ENCODE measurements at regions not wholly inside any gene's neighbourhood (a gene's known extent, or its start where the extent isn't known, plus 50 kb on each side); places are given as distances from the start of the nearest gene placed in this dataset.

DNA sequence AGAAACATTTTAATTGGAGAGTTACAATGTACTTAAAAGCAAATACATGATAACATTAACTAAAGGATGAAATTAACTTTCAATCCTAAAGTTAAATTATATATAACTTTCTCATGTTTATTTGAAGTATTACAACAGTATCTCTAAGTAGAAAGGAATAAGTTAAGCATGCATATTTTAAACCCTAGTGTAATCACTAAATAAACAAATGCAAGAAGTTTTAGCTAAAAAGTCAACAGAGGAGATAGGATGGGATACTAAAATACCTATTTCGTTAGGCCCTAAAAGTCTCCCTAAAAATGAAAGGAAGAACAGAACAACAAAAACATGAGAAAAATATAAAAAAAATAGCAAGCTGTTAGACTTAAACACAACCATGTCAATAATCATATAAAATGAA, 361.3 kb upstream of the THBS1 start:
- DNase-seq (ENCODE audit: low spot score in 2 of 2) = no peak
- TF ChIP-seq, protein P1, sequence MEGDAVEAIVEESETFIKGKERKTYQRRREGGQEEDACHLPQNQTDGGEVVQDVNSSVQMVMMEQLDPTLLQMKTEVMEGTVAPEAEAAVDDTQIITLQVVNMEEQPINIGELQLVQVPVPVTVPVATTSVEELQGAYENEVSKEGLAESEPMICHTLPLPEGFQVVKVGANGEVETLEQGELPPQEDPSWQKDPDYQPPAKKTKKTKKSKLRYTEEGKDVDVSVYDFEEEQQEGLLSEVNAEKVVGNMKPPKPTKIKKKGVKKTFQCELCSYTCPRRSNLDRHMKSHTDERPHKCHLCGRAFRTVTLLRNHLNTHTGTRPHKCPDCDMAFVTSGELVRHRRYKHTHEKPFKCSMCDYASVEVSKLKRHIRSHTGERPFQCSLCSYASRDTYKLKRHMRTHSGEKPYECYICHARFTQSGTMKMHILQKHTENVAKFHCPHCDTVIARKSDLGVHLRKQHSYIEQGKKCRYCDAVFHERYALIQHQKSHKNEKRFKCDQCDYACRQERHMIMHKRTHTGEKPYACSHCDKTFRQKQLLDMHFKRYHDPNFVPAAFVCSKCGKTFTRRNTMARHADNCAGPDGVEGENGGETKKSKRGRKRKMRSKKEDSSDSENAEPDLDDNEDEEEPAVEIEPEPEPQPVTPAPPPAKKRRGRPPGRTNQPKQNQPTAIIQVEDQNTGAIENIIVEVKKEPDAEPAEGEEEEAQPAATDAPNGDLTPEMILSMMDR (IDR thresholded peaks at IDR 0.05) = no peak
- TF ChIP-seq POLR2A (IDR thresholded peaks at IDR 0.05) = no peak
- no peak overlapping the region for H3K4me3 ChIP-seq (ENCODE audit: low read depth, poor library complexity, severe bottlenecking)
- WGBS, 2 donors = 91 to 94% methylated on average over 1 of the region's 1 CpG
- intact Hi-C loops (cut with DNase I; ENCODE audit: low total_unique reads) = no loop called here

DNA sequence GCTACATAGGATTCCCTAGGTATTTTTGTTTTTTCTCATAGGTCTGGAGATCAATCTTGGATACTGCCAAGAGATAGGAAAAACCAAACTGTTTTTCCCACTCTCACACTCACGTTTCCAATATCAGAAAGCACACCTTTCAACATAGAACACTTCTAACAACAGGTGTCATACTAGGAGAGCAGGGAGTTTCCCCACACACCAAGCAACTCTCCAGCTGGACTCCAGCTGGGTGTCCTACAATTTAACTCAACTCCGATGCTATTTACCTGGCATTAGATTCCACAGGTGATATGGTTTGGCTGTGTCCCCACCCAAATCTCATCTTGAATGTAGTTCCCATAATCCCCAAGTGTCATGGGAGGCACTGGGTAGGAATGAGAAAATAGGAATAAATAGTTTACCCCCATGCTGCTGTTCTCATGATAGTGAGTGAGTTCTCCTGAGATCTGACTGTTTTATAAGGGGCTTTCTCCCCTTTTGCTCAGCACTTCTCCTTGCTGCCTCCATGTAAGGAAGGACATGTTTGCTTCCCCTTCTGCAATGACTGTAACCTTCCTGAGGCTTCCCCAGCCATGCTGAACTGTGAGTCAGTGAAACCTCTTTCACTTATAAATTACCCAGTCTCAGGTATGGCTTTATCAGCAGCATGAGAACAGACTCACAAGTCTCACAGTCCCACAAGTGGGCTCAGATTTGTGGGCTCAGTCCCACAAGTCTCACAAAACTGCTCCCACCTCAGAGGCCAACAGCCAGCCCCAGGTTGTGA, 354.5 kb upstream of the THBS1 start:
- no peak for DNase-seq (ENCODE audit: low spot score in 2 of 2)
- no peak overlapping the region for H3K4me3 ChIP-seq (ENCODE audit: low read depth, poor library complexity, severe bottlenecking)
- TF ChIP-seq, protein P1 (IDR thresholded peaks at IDR 0.05) = no peak
- TF ChIP-seq POLR2A (IDR thresholded peaks at IDR 0.05) = no peak
- 80 to 83% methylated on average over 2 of the region's 2 CpGs for WGBS, 2 donors
- intact Hi-C loops (cut with DNase I; ENCODE audit: low total_unique reads) = no loop called here

DNA sequence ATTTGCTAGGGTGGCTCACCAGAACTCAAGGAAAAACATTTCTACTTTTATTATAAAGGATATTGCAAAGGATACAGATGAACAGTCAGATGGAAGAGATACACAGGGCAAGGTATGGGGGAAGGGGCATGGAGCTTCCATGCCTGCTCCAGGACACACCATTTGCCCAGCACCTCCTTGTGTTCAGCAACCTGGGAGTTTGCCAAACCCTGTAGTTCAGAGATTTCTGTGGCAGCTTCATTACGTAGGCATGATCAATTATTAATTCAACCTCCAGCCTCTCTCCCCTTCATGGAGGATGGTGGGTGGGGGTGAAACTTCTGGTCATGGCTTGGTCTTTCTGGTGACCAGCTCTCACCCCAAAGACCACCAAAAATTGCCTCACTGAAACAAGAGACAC, 353.9 kb upstream of the THBS1 start:
- no peak for DNase-seq (ENCODE audit: low spot score in 2 of 2)
- TF ChIP-seq, protein P1 (IDR thresholded peaks at IDR 0.05) = no peak
- no peak for TF ChIP-seq POLR2A (IDR thresholded peaks at IDR 0.05)
- WGBS, 2 donors = 78 to 88% methylated on average over 1 of the region's 1 CpG
- no peak overlapping the region for H3K4me3 ChIP-seq (ENCODE audit: low read depth, poor library complexity, severe bottlenecking)
- intact Hi-C loops (cut with DNase I; ENCODE audit: low total_unique reads) = no loop called here

DNA sequence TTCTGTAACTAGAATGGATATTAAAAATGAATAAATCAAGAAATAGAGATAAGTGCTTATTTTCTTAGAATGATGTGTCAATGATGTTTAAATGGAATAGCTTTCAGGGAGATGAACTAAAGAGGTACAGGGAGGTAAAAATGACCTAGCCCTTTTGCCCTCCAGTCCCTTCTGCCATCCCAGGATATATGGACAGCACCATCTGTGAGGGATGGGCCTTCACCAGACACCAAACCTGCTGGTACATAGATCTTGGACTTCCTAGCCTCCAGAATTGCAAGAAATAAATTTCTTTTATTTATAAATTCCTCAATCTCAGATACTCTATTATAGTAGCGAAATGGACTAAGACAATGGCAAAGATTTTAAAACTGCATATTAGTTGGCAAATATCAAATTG, 352.0 kb upstream of the THBS1 start:
- DNase-seq (ENCODE audit: low spot score in 2 of 2) = no peak
- H3K4me3 ChIP-seq (ENCODE audit: low read depth, poor library complexity, severe bottlenecking) = no peak overlapping the region
- TF ChIP-seq, protein P1 (IDR thresholded peaks at IDR 0.05) = no peak
- no peak for TF ChIP-seq POLR2A (IDR thresholded peaks at IDR 0.05)
- WGBS, 2 donors = 96 to 98% methylated on average over 1 of the region's 1 CpG
- intact Hi-C loops (cut with DNase I; ENCODE audit: low total_unique reads) = no loop called here

DNA sequence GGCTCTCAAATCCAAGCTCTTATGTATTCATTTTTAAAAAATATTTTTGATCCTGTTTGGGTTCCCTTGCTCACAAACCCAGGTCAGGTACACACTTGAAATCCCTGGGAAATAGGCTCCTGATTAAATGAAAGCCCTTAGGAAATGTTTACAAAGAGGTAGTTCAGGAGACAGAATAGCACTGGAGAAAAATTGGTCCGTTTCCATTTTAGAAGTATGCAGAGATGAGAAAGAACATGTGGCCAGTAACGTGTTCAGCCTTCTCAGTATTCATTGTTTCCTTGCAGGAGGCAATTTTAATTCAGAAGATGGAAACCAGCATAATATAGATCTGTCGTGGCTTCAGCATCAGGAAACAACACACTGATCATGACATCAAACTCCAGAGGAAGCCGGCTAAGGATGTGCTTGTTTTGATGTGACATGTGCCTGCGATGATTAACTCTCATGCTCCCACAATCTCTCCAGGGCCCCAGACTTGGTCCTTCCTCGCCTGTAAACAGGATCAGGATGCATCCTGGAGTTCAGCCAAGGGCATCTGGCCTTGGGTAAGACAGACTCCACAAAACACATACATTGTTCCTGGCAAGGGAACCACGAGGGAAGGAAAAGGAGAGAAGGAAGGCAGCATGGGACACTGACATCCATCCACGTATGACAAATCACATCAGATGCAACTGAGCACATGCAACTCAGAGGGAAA, 350.5 kb upstream of the THBS1 start:
- 32 to 33% methylated on average over 8 of the region's 8 CpGs for WGBS, 2 donors
- intact Hi-C loops (cut with DNase I; ENCODE audit: low total_unique reads) = no loop called here
- no peak overlapping the region for H3K4me3 ChIP-seq (ENCODE audit: low read depth, poor library complexity, severe bottlenecking)
- TF ChIP-seq POLR2A (IDR thresholded peaks at IDR 0.05) = no peak
- TF ChIP-seq, protein P1 (IDR thresholded peaks at IDR 0.05) = no peak
- no peak for DNase-seq (ENCODE audit: low spot score in 2 of 2)

All from lower leg skin (tissue), 4 donors.